ENCODE measurements at regions not wholly inside any gene's neighbourhood (a gene's known extent, or its start where the extent isn't known, plus 50 kb on each side); places are given as distances from the start of the nearest gene placed in this dataset.

DNA sequence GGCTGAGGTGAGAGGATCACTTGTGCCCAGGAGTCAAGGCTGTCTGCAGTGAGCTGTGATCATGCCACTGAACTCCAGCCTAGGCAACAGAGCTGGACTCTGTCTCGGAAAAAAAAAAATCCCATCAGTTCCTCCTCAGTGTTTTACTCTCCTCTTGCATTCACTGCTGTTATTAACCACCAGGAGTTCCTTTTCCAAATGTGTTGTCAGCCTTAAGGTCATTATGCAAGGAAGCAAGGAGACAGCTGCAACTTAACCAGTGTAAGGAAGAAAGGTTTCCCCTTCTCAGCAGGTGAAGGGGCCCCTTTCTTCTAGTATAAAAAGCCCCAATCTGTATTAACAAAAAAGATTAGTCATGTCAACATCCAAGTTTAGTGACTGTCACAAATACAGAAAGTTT, 86.6 kb upstream of the LEP start:
- TF ChIP-seq, protein P1, sequence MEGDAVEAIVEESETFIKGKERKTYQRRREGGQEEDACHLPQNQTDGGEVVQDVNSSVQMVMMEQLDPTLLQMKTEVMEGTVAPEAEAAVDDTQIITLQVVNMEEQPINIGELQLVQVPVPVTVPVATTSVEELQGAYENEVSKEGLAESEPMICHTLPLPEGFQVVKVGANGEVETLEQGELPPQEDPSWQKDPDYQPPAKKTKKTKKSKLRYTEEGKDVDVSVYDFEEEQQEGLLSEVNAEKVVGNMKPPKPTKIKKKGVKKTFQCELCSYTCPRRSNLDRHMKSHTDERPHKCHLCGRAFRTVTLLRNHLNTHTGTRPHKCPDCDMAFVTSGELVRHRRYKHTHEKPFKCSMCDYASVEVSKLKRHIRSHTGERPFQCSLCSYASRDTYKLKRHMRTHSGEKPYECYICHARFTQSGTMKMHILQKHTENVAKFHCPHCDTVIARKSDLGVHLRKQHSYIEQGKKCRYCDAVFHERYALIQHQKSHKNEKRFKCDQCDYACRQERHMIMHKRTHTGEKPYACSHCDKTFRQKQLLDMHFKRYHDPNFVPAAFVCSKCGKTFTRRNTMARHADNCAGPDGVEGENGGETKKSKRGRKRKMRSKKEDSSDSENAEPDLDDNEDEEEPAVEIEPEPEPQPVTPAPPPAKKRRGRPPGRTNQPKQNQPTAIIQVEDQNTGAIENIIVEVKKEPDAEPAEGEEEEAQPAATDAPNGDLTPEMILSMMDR (IDR thresholded peaks at IDR 0.05; ENCODE audit: low read depth, low read length) = no peak
- no peak overlapping the region for H3K4me3 ChIP-seq (ENCODE audit: low read depth, low read length)

DNA sequence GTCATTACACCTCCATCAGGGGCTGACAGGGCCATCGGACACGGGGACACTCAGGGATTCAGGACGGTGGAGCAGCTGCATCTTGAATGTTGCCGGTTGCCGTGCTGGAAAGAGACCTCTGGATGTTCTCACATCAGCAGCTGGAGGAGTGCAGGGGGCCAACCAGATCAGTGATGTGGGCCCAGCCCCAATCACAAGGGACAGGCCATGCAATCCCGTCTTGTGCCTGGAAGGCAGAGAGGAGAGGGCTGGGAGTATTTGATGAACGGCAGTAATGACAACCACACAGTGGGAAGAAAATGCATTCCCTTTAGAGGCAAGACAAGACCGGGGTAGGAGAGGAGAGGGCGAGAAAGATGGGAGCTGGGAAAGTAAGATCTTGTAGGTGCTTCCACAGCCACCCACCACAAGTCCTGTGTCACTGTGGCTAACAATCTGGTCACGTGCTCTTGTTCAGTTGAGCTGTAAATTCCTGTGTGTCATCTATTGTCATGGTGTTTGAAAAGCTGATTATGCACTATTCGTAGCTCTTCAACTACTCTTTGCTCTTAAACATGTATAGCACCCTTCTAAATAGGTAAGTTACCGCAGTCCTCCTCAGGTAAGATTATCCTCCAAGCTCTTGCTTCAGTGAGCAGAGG, 85.9 kb upstream of the LEP start:
- H3K4me3 ChIP-seq (ENCODE audit: low read depth, low read length) = no peak overlapping the region
- TF ChIP-seq, protein P1 (IDR thresholded peaks at IDR 0.05; ENCODE audit: low read depth, low read length) = no peak

DNA sequence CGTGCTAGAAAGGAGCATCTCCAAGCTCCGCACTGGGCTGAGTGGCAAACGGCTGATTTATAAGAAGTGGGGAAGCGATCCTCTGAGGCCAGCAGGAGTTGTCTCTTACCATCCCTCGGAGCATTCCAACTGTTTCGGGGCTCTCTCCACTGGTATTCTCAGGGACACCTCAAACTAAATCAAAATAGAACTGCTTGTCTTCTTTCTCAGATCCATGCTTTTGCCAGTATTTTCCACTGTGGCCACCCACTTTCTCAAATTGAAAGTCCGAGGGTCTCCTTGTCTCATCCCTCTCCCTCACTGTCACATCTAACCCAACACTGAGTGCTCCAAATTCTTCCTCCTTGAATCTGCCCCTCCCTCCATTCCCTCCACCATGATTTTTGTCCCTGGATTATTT, 83.2 kb upstream of the LEP start:
- H3K4me3 ChIP-seq (ENCODE audit: low read depth, low read length) = no peak overlapping the region
- TF ChIP-seq, protein P1 (IDR thresholded peaks at IDR 0.05; ENCODE audit: low read depth, low read length) = no peak

DNA sequence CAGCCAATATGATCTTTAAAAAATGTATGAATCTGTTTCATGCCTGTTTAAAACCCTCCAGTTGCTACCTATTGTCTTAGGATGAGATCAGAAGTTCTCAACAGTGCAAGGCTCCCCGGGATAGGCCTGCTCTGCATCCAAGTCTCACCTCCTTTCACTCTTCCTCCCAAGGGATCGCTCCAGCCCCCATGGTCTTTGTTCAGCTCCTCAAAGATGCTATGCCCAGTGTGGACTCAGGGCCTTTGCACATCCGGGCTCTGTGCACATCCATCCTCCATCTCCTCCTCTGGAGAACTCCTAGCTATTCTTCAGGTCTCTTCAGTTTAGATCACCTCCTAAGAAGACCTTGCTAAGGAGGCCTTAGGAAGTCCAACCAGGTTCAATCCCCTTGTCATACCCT, 82.7 kb upstream of the LEP start:
- TF ChIP-seq, protein P1 (IDR thresholded peaks at IDR 0.05; ENCODE audit: low read depth, low read length) = no peak
- H3K4me3 ChIP-seq (ENCODE audit: low read depth, low read length) = no peak overlapping the region

DNA sequence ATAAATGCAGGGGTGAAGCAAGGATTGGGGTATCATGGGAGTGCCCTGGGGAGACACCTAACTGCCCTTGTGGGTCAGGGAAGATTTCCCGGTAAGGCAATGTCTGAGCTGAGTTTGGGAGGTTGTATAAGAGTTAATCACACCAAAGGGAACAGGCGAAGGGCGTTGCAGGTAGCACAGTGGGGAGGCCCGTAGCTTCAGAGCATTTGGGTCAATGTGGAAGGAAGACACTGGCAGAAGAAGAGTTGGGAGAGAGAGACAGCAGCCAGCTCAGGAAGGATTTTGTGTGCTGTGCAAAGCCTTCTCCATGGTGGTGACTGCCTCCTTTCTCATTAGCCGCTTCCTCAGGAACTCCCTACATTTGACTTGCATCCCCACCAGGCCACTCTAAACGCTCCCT, 80.8 kb upstream of the LEP start:
- no peak overlapping the region for H3K4me3 ChIP-seq (ENCODE audit: low read depth, low read length)
- TF ChIP-seq, protein P1 (IDR thresholded peaks at IDR 0.05; ENCODE audit: low read depth, low read length) = no peak

DNA sequence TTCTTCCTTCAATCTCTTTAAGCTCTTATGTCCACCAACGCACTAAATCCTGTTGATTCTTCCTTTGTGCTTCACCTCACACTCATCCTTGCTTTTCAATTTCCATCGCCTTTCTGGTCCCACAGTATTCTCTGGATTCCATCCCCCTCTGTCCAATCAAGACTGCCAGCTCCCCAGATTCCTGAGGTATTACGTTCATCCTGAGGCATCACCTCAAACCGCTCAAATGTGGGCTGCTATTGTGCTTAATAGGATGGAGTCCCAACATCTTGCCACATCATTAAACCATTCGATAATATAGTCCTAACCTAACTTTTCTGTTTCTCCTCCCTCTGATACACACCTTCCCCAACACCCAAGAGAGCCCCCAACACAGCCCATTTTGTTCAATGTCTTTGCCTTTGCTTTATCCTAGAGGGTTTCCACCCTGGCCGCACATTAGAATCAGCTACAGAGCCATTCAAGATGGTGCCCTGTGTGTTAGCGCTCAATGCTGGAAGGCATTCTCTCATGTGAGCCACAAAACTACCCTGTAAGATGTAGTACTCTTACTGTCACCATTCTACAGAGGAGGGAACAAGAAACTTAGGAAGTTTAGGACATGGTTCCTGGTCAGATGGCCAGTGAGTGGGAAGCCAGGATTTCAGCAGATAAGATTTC, 79.5 kb upstream of the LEP start:
- no peak overlapping the region for H3K4me3 ChIP-seq (ENCODE audit: low read depth, low read length)
- TF ChIP-seq, protein P1 (IDR thresholded peaks at IDR 0.05; ENCODE audit: low read depth, low read length) = no peak

DNA sequence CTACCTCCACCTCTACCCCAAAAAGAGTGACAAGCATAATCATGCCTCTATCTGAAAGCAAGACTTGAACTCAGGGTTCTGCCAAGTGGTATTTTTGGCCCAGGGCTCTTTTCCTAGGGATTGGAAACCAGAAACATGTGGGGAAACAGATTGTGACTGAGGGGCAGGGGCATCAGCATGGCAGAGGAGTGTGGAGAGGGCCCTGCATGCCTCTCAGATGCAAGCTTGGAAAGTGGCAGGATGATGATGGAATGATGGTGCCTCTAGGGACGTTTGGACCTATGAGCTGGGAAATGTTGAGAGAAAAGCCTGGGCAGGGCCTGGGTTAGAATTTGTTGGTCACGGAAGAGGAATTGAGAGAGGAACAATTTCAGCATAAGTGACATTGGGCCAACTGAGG, 78.4 kb upstream of the LEP start:
- TF ChIP-seq, protein P1 (IDR thresholded peaks at IDR 0.05; ENCODE audit: low read depth, low read length) = no peak

More for the DNA sequence above, 78.4 kb upstream of the LEP start:
- H3K4me3 ChIP-seq (ENCODE audit: low read depth, low read length) = no peak overlapping the region
